ENCODE measurements at regions not wholly inside any gene's neighbourhood (a gene's known extent, or its start where the extent isn't known, plus 50 kb on each side); places are given as distances from the start of the nearest gene placed in this dataset.
A peak's percentile ranks its signal among the peaks of the same experiment; 100 is the strongest.

GRCh38 chr13:31081316-31081715 lies 80.4 kb downstream of the HSPH1 start:
- no peak for DNase-seq

GRCh38 chr13:31074756-31075155 lies 86.9 kb downstream of the HSPH1 start:
- DNase-seq, result peak in 1 of 5 donors; percentile 29

DNA sequence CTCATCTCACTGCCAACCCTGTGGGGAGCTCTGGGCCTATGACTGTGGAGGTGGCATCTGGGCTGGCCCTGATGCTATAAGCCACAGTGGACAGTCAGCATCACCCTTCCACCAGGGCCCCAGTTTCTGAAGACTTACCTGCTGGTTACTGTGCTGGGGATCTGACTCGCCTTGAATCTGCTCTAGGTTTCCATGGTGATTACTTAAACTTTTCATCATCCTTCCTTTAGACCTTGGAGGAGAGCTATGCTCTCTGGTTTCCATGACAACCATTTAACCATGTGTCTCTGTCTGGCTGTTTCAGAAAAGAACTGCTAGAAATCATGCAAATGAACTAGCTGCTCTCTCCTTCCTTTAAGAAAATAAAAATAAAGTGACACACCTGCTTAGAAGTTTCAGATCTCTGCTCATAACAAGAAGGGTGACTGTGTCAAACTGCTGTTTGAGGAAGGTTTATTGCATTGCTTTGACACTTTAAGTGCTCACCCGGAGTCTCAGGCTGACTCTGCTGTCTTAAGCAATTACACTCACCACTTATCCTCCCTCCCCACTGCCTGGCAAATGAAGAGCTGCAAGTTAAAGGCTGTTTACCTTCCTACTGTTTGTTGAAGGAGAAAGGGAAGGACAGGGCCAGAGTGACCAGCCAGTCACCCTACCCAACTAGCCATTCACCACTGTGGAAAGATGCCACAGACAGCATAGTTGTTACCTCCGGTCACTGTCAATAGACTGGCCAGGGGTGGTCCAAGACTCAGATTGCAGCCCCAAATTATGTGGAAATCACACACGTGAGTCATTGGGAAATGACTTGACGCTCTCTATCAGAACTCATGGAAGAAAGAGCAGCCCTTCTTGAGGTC lies 87.6 kb downstream of the HSPH1 start:
- peak in 1 of 5 donors; percentile 82 for DNase-seq

DNA sequence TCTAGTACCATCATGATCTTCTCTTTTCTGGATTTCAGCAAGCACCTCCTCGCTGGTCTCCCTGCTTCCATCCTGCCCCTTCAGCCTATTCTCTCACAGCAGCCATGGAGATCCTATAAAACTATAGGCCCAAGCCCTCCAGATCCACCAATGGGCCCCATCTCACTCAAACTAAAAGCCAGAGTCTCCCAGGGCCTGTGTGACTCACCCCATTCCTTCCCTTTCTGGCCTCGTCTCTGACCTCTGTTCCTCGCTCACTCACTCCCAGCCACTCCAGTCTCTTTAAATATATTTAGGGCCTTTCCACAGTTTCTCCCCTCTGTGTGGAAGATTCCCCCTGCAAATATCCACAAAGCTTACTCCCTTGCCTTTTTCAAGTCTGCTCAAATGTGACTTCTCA lies 89.7 kb downstream of the HSPH1 start:
- DNase-seq, result no peak

DNA sequence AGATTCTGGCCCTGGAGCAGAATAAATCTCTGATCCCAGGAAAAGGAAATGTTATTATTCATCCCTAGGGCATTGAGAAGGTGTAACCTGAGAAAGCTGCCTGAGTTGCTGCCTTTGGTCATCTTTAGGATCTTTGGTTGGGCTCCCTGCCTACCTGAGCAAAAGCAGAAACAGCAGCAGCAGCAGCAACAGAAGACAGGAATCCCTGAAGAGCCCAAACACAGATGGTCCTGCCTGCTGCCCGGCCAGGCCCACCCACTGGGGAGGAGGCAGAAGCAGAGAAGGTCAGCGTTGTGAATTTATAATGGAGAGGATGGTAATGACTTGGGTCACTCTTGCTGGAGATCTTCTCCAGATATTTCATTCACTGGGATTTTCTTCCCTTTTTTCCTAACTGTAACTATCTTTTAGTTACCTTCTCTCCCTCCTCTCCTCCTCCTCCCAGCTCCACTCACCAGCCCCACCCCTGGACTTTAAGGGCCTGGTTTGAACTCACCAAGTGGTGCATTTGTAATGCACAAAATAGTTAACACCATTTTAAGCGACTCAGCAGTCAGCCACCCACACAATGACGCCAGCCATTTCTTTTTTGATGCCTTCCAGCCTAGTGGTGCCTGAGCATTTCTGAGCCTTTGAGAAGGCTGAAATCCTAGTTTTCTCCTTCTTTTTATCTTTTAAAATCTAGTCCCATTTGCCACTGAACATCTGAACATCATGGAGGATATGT lies 91.7 kb downstream of the HSPH1 start:
- no peak for DNase-seq

GRCh38 chr13:31068119-31068423 lies 93.6 kb downstream of the HSPH1 start:
- DNase-seq, result no peak

DNA sequence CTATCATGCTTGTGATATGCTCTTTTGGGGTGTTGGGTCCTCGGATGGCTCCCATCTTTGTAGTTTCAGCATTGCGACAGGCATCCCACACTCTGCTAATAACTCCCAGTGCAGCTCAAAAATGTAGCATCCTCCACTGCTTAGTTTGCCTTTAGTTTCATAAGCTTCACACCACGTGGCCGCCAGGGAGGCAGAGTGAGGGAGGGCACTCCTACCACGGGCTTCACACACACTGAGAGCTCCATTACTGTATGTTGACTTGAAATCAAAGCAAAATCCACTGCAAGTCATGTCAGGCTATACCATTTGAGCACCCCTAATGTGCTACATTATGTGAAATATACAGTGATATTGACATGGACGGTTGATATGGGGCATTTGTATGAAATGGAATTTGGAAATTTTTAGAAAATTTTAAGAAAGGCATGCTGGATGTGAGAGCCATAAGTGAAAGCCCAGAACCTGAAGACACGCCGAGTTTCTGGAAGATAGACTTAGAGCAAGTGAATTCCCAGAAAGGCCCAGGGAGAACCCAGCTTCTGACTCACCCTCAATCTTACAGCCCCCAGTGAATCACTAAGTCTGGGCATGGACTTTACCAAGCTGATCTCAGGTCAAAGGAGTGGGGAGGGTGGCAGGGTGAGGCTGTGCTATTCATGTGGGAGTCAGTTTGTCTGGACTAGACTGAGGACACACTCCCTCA lies 94.1 kb downstream of the HSPH1 start:
- DNase-seq, result no peak

DNA sequence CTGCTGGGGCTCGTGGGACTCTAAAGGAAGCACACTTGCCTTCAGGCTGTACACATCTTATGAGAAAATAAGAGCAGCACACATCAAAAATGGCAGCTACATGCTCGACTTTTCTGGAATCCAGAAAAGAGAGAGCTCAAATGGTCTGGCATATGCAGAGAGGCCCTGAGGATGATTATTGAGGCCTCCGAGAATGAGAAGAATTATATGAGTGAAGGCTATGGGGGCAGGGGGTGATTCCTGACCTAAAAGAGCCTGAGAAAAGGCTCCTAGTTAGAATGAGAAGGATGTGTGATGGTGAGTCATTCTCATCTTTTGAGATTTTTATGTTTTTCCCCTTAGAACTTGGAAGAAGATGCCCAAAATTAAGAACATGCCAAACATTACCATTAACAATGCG lies 97.1 kb downstream of the HSPH1 start:
- DNase-seq, result no peak

- peak in 1 of 5 donors; percentile 28 for DNase-seq
Measured at GRCh38 chr13:31063772-31064171, 97.9 kb downstream of the HSPH1 start.

DNA sequence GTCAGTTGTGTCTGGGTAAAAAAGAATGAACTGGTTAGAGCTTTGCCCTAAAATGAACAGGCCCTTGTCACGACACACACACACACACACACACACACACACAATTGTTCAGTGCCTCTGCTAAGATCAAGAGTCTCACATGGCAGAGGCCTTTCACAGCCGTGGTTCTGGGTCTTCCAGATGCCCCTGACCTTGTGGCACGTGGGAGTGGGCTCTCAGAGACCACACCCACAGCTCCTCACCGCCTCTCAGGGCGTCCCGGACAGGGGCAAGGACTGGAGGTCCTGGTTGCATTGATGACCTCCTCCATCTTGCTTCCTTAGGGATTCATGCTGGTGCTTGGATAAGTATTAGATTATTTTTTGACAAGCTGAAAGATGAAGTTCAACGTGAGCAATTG lies 101.0 kb downstream of the HSPH1 start:
- no peak for DNase-seq

DNA sequence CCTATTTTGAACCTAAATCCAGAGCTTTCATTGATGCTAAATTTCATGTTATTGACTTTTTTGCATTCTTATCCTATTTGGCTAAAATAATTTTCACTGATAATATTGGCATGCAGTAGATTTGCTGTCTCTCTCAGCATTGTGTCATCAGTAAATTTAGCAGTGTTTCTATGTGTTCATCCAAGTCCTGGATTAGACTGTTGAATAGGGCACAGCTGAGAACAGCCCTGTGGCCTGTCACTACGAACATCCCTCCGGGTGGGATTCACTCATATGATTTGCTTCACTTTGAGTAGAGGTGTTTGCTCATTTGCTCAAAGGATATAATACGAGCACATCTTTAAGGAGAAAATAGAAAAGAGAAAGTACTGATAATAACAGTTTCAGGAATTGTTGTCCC lies 101.5 kb downstream of the HSPH1 start:
- DNase-seq, result no peak

DNA sequence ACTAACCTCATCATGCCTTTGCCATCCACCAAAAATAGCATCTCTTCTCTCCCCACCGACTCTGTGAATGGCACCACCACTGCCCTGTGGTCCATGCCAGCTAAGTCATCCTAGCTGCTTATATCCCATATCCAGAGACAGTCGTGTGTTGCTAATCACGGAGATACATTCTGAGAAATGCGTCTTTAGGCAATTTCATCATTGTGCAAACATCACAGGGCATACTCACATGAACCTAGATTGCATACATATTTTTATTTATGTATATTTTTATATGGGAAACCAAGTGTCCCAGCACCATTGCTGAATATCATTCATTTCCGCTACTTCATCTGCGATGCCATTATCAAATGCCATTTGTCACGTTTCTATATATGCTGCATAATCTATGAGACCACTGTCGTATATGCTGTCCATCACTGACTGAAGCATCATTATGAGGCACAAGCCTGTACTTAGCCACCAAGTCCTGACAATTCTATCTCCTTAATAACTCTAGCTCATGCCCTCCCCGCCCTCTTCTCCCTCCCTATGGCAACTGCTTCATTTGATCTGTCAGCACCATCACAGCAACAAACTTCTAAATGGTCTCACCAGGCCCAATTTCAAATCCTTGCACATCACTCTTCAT lies 104.2 kb downstream of the HSPH1 start:
- no peak for DNase-seq

- peak in 1 of 5 donors; percentile 58 for DNase-seq
Measured at GRCh38 chr13:31056644-31057271, 104.9 kb downstream of the HSPH1 start.

GRCh38 chr13:31055589-31055988 lies 106.1 kb downstream of the HSPH1 start:
- no peak for DNase-seq

DNA sequence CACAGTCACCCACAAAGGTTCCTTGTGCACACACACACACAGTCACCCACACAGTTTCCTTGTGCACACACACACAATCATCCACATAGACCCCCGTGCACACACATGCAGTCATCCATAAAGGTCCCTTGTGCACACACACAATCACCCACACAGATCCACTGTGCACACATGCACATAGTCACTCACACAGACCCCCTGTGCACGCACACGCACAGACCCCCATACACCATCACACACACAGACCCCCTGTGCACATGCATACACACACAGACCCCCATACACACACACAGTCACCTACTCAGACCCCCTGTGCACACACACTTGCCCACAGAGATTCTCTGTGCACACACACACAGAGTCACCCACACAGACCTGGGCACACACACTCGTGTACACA lies 107.1 kb downstream of the HSPH1 start:
- DNase-seq, result no peak

DNA sequence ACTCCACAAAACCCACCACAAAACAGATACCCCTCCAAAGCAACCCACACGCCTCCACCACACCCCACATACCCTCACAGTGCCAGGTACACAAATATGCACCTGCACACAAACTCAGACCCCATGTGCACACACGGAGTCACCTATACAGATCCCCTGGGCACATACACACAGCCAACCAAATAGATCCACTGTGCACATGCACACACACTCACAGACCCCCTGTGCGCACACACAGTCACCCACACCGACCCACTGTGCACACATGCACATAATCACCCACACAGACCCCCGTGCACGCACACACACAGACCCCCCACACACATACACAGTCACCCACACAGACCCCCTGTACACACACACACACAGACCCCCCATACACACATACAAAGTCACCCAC lies 107.8 kb downstream of the HSPH1 start:
- DNase-seq, result no peak

DNA sequence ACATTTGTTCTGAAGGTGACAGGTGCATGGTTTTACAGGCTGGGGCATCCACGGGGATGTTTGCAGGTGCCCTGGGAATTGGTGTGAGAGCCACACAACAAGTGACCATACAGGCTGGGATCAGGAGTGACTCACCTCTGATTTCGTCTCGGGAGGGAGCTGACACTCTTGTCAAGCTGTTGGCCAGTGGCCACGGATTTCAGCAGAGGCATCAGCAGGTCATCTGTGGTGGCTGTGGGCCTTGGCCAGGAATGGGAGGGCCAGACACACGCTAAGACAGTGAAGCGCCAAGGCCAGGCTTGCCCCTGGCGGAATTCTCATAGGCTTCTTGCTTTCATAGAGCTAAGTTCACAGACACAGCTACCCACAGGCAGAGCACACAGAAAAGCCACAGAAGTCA lies 108.6 kb downstream of the HSPH1 start:
- no peak for DNase-seq

GRCh38 chr13:31052478-31052877 lies 109.2 kb downstream of the HSPH1 start:
- no peak for DNase-seq

DNA sequence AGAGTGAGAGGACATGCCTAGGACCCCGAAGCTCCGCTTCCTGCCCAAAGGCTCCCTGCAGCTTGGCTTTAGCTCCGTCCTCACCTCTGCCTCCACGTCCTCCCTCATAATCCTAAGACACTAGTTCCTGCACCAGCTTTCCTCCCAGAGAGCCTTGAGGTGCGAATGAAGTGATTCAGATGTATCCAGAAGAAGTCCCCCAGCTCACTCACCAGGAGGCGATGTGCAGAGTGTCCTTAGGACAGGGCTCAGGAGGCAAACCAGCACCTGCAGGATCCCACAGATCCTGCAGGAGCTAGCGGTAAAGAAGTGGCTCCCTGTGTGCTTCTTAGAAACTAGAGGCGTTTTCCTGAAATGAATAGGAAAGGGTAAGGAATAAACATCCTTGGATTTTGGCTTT lies 109.7 kb downstream of the HSPH1 start:
- no peak for DNase-seq

GRCh38 chr13:31050486-31051400 lies 111.0 kb downstream of the HSPH1 start:
- DNase-seq, result no peak

GRCh38 chr13:31049833-31050232 lies 111.9 kb downstream of the HSPH1 start:
- no peak for DNase-seq

DNA sequence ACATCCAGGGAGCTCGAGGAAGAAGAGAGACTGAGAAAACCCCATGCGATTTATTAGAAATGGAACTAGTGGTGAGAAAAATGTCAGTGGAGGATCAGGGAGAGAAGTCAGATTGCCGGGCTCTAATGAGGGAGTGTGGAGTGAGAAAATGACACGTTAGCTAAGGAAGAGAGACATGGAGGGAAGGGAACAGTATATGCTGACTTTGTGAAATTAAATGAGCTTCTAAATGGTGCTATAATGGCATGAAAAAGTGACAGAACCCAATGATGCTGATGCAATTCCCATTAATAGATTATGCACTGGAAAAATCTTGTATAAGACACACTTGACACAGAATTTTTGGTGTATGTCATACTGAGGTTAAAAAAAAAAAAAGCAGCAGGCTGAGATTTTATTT lies 112.6 kb downstream of the HSPH1 start:
- no peak for DNase-seq

All from T-helper 1 cell (primary cell).